A549 (cell line): ENCODE measurements at regions not wholly inside any gene's neighbourhood (a gene's known extent, or its start where the extent isn't known, plus 50 kb on each side); places are given as distances from the start of the nearest gene placed in this dataset.

Experiments
- ATAC-seq, 2 experiments: fragments of 200-7000 bp in 1 of 2; fragments of >200 bp in 1 of 2; cut with Nextera tagmentation in 1 of 2; cut with Tn5 transposase in 1 of 2; 3 replicates each; pipeline versions ENCODE4 v1.8.0 to v1.9.1; 2018 to 2020; ENCODE audit warnings: mild to moderate bottlenecking in 1 of 2, moderate library complexity in 1 of 2
- CTCF ChIA-PET: fragments of 300-600 bp; sonication (Branson Sonifier 250); formaldehyde crosslinking; extraction: SDS; loops from one replicate; lab custom pipeline; 2021; ENCODE audit warnings: antibody characterized with exemption, inconsistent platforms; lab: Yijun Ruan, JAX
- POLR2A ChIA-PET: fragments of 350-600 bp; formaldehyde crosslinking; extraction: SDS; loops from one replicate; lab custom pipeline; 2021; ENCODE audit warnings: antibody characterized with exemption, inconsistent platforms; lab: Yijun Ruan, JAX
- DNase-seq, 2 experiments: peaks; one replicate each; pipeline versions ENCODE4 v3.0.0 to v3.0.0-alpha.2; 2011 to 2016; ENCODE audit warnings: low read depth in 1 of 2, low spot score in 1 of 2
- FAIRE-seq: peaks from 2 replicates; lab custom pipeline; 2011; peaks lifted over from hg19 to GRCh38; lab: Jason Lieb, UNC
- H3K27ac ChIP-seq, 2 experiments: fragments of >200 bp; sonication (Bioruptor Twin); formaldehyde crosslinking; 3 replicates each; pipeline ENCODE4 v1.5.1; 2016 to 2017
- H3K4me1 ChIP-seq: fragments of >200 bp; sonication (Bioruptor Twin); formaldehyde crosslinking; 3 replicates; pipeline ENCODE4 v1.6.1; 2016
- H3K4me2 ChIP-seq: fragments of >200 bp; sonication (Bioruptor Twin); formaldehyde crosslinking; 3 replicates; pipeline ENCODE4 v1.6.1; 2016
- H3K4me3 ChIP-seq: fragments of >200 bp; sonication (Bioruptor Twin); formaldehyde crosslinking; 3 replicates; pipeline ENCODE4 v1.5.1; 2016
- H3K9me3 ChIP-seq: fragments of >200 bp; sonication (Bioruptor Twin); formaldehyde crosslinking; 3 replicates; pipeline ENCODE4 v1.6.1; 2016
- ATOH8 ChIP-seq: fragments of 250-450 bp; sonication (Bioruptor Pico); IDR thresholded peaks from 2 replicates; pipeline ENCODE4 v1.5.0; 2020; ENCODE audit warnings: low read depth, mild to moderate bottlenecking, moderate library complexity
- BCL3 ChIP-seq: fragments of >200 bp; sonication (Bioruptor Twin); formaldehyde crosslinking; IDR thresholded peaks from 3 replicates; pipeline ENCODE4 v1.6.1; 2016
- BHLHE40 ChIP-seq: IDR thresholded peaks from 2 replicates; pipeline ENCODE4 v1.6.1; 2012; ENCODE audit warnings: low read depth, low read length, inconsistent platforms
- CBX2 ChIP-seq: fragments of 200-600 bp; sonication (generic); IDR thresholded peaks from 2 replicates; pipeline ENCODE4 v1.6.1; 2016; ENCODE audit warnings: low read depth, mild to moderate bottlenecking, borderline replicate concordance
- EHMT2 ChIP-seq: fragments of 200-600 bp; sonication (generic); IDR thresholded peaks from 2 replicates; pipeline ENCODE4 v1.6.1; 2016; ENCODE audit warnings: antibody characterized with exemption, low read depth, mild to moderate bottlenecking, moderate library complexity
- GATA3 ChIP-seq: IDR thresholded peaks from 2 replicates; pipeline ENCODE4 v1.6.1; 2012; ENCODE audit warnings: borderline replicate concordance
- HES2 ChIP-seq: fragments of >200 bp; sonication (Bioruptor Twin); formaldehyde crosslinking; IDR thresholded peaks from 2 replicates; pipeline ENCODE4 v1.6.1; 2016
- HMGXB4 ChIP-seq: fragments of 250-450 bp; sonication (Bioruptor Pico); IDR thresholded peaks from 2 replicates; pipeline ENCODE4 v1.5.0; 2021; ENCODE audit warnings: mild to moderate bottlenecking, moderate library complexity, borderline replicate concordance
- JUNB ChIP-seq: fragments of >200 bp; sonication (Bioruptor Twin); formaldehyde crosslinking; IDR thresholded peaks from 2 replicates; pipeline ENCODE4 v1.6.1; 2016
- KDM5A ChIP-seq: fragments of 200-600 bp; sonication (generic); IDR thresholded peaks from 2 replicates; pipeline ENCODE4 v1.6.1; 2016; ENCODE audit warnings: antibody characterized with exemption, mild to moderate bottlenecking
- MAX ChIP-seq: IDR thresholded peaks from 2 replicates; pipeline ENCODE4 v1.6.1; 2012
- POLR2A ChIP-seq: IDR thresholded peaks from 2 replicates; pipeline ENCODE4 v1.6.1; 2012; ENCODE audit warnings: mild to moderate bottlenecking, low read length
- POLR2AphosphoS2 ChIP-seq: conservative IDR thresholded peaks from 2 replicates; pipeline ENCODE4 v1.6.1; 2012; ENCODE audit warnings: low read length, improper control_type of control experiment, inconsistent platforms
- RNF2 ChIP-seq: fragments of 200-600 bp; sonication (generic); IDR thresholded peaks from 2 replicates; pipeline ENCODE4 v1.6.1; 2016; ENCODE audit warnings: low read depth, mild to moderate bottlenecking, antibody characterized with exemption, moderate library complexity, borderline replicate concordance
- SMC3 ChIP-seq: fragments of >200 bp; sonication (Bioruptor Twin); formaldehyde crosslinking; IDR thresholded peaks from 3 replicates; pipeline ENCODE4 v1.6.1; 2018; ENCODE audit warnings: inconsistent platforms
- SREBF2 ChIP-seq: fragments of 450-650 bp; IDR thresholded peaks from 2 replicates; pipeline ENCODE4 v1.6.1; 2014; ENCODE audit warnings: mild to moderate bottlenecking, moderate library complexity
- TFCP2L1 ChIP-seq: fragments of 250-450 bp; sonication (Bioruptor Pico); IDR thresholded peaks from 2 replicates; pipeline ENCODE4 v1.5.0; 2021; ENCODE audit warnings: mild to moderate bottlenecking
- TP53 ChIP-seq: fragments of 250-450 bp; sonication (Bioruptor Pico); IDR thresholded peaks from 2 replicates; pipeline ENCODE4 v1.5.0; 2021; ENCODE audit warnings: mild to moderate bottlenecking, moderate library complexity
- USF2 ChIP-seq: fragments of 450-650 bp; IDR thresholded peaks from 2 replicates; pipeline ENCODE4 v1.6.1; 2014; ENCODE audit warnings: antibody characterized with exemption
- ZC3H11A ChIP-seq: fragments of 450-650 bp; IDR thresholded peaks from 2 replicates; pipeline ENCODE4 v1.6.1; 2014; ENCODE audit warnings: antibody characterized with exemption, mild to moderate bottlenecking
- WGBS: methylation state at CpG from one replicate; pipeline ENCODE4 v1.1.6; 2017; ENCODE audit errors: missing lambda C conversion rate; 5-methylcytosine and 5-hydroxymethylcytosine counted together

GRCh38 chr21:27047658-27048314 lies 80.9 kb upstream of the ADAMTS5 start:
- H3K4me2 ChIP-seq, result no peak overlapping the region
- TF ChIP-seq BCL3 (no peak), RNF2 (no peak), EHMT2 (no peak), ZC3H11A (no peak), TP53 (CRISPR knock-in tag) (no peak), BHLHE40 (no peak), SREBF2 (no peak), JUNB (no peak), POLR2AphosphoS2 (no peak), HMGXB4 (CRISPR knock-in tag) (no peak), POLR2A (no peak), SMC3 (no peak), ATOH8 (CRISPR knock-in tag) (no peak), MAX (no peak), CBX2 (no peak), HES2 (no peak), USF2 (no peak), KDM5A (no peak), TFCP2L1 (CRISPR knock-in tag) (no peak), GATA3 (no peak)
- no peak for ATAC-seq
- H3K4me3 ChIP-seq, result no peak overlapping the region
- no peak overlapping the region for H3K27ac ChIP-seq
- ChIA-PET POLR2A (no interaction called here), CTCF (no interaction called here)
- no peaks in the 10 kb centered on the region for H3K4me1 ChIP-seq
- no peak for DNase-seq
- no peak for FAIRE-seq
- no peaks in the 10 kb centered on the region for H3K9me3 ChIP-seq

- ChIA-PET CTCF (no interaction called here), POLR2A (no interaction called here)
- no peaks in the 10 kb centered on the region for H3K4me1 ChIP-seq
- ATAC-seq (no peak), DNase-seq (no peak), FAIRE-seq (no peak)
- H3K4me3 ChIP-seq, result no peak overlapping the region
- H3K4me2 ChIP-seq, result no peak overlapping the region
- TF ChIP-seq ATOH8 (CRISPR knock-in tag), result no peak
- H3K27ac ChIP-seq, result no peak overlapping the region
- 0% methylated on average over 3 of the region's 3 CpGs for WGBS
- H3K9me3 ChIP-seq, result no peaks in the 10 kb centered on the region
These were observed 80.4 kb upstream of the ADAMTS5 start for GRCh38 chr21:27047283-27047657.
